GM12872 (cell line): ENCODE measurements at regions not wholly inside any gene's neighbourhood (a gene's known extent, or its start where the extent isn't known, plus 50 kb on each side); places are given as distances from the start of the nearest gene placed in this dataset.

Experiments used
- CTCF ChIP-seq: IDR thresholded peaks from 3 replicates; pipeline ENCODE4 v1.5.1; 2011; ENCODE audit warnings: low read depth, mild to moderate bottlenecking, low read length, moderate library complexity; ENCODE audit not compliant: insufficient read depth

GRCh38 chr16:49014277-49015224 is 267.1 kb downstream of the CBLN1 start:
- no peak for TF ChIP-seq CTCF

GRCh38 chr16:49013727-49014080 is 267.9 kb downstream of the CBLN1 start:
- no peak for TF ChIP-seq CTCF

- no peak for TF ChIP-seq CTCF
Observed at GRCh38 chr16:49012961-49013726, 268.5 kb downstream of the CBLN1 start.

- TF ChIP-seq CTCF, result no peak
Observed at GRCh38 chr16:49011901-49012300, 269.7 kb downstream of the CBLN1 start.

GRCh38 chr16:49010879-49011278 is 270.8 kb downstream of the CBLN1 start:
- TF ChIP-seq CTCF, result no peak

DNA sequence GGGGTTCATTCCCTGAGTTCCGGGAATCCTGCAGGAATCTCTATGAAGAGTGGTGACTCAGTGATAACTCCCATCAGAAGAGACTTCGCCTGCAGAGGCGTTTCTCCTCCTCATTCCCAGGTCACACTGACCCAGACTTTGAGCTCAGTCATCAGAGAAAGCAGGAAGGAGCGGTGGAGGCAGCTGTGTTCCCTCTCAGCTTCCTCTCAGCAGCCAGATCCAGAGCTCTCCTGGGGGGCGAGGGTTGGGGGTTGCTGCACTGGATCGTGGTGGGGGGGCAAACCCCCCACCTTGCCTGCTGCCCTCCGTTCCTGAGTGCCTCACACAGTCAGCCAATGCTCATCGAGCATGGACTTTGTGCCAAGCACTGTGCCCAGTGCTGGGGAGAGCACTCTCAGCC is 271.2 kb downstream of the CBLN1 start:
- no peak for TF ChIP-seq CTCF

DNA sequence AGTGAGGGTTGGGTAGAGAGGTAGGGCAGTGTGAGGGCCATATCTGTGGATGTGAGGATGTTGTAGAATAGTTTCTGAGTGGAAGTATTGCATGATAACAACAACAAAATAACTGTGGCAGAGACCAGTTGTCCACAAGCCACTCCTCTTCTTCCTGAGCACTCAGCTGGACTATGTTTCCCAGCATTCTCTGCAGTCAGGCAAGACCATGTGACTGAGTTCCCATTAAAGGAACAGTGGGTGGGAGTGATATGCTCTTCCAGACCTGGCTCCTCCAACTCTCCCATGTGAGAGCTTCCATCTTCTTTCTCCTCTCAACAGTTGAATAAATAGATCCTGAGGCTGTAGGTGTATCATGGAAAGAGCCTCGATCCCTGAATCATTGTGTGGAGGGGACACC is 272.4 kb downstream of the CBLN1 start:
- TF ChIP-seq CTCF, result no peak
